Effector memory CD4-positive, alpha-beta T cell (primary cell): ENCODE measurements at regions not wholly inside any gene's neighbourhood (a gene's known extent, or its start where the extent isn't known, plus 50 kb on each side); places are given as distances from the start of the nearest gene placed in this dataset.

Experiments used
- DNase-seq, 3 donors: peaks; one replicate each; pipeline ENCODE4 v3.0.0-alpha.2; 2020
- H3K27ac ChIP-seq: 2 replicates; pipeline ENCODE4 v1.7.0; 2013; ENCODE audit warnings: mild to moderate bottlenecking, low read length, moderate library complexity; ENCODE audit not compliant: insufficient read depth, poor library complexity, severe bottlenecking
- H3K27me3 ChIP-seq: replicated peaks from 2 replicates; pipeline ENCODE4 v1.7.0; 2013; ENCODE audit warnings: mild to moderate bottlenecking, low read length; ENCODE audit not compliant: insufficient read depth, control insufficient read depth, poor library complexity, severe bottlenecking
- H3K36me3 ChIP-seq: 2 replicates; pipeline ENCODE4 v1.7.0; 2013; ENCODE audit warnings: mild to moderate bottlenecking, low read length, moderate library complexity; ENCODE audit not compliant: control insufficient read depth, insufficient read depth
- H3K4me1 ChIP-seq: 2 replicates; pipeline ENCODE4 v1.7.0; 2013; ENCODE audit warnings: low read length, mild to moderate bottlenecking; ENCODE audit not compliant: control insufficient read depth, insufficient read depth, poor library complexity, severe bottlenecking
- H3K4me3 ChIP-seq: 2 replicates; pipeline ENCODE4 v1.7.0; 2013; ENCODE audit warnings: low read length, low read depth, mild to moderate bottlenecking; ENCODE audit not compliant: insufficient read depth, poor library complexity, severe bottlenecking
- H3K9me3 ChIP-seq: 2 replicates; pipeline ENCODE4 v1.7.0; 2013; ENCODE audit warnings: mild to moderate bottlenecking, low read length, moderate library complexity; ENCODE audit not compliant: control insufficient read depth

DNA sequence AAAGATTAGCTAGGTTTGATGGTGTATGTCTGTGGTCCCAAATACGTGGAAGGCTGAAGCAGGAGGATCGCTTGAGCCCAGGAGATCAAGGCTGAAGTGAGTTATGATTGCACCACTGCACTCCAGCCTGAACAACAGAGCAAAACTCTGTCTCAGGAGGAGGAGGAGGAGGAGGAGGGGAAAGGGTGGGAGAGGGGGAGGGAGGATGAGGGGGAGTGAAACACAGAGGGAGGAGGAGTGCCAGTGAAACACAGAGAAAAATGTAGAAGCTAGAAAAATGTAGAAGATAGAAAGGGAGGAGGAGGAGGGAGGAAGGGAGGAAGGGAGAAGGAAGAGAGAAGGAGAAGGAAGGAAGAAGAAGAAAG is 387.5 kb downstream of the MTX2 start:
- H3K9me3 ChIP-seq, result no peaks in the 10 kb centered on the region
- H3K4me3 ChIP-seq, result no peak overlapping the region
- no peaks in the 10 kb centered on the region for H3K27me3 ChIP-seq
- H3K4me1 ChIP-seq, result no peaks in the 10 kb centered on the region
- no peak overlapping the region for H3K27ac ChIP-seq
- H3K36me3 ChIP-seq, result no peaks in the 10 kb centered on the region
- DNase-seq, result no peak

DNA sequence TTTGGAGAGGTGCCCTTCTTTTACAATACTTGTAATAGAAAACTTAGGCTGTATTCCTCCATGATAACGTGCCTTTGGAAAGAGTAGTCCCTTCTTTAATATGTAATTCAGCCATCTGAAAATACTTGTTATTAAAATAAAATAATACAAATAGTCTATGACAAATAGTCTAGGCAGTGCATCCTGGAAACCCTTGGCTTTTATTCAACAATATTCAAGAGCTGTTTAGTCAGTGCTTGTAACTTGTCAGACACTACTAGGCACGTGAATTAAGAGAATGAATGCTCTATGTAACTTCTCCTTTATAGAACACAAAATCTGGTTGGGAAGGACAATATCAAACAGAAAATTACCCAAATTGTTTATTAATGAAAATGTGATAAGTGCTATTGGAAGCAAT is 388.2 kb downstream of the MTX2 start:
- no peak for DNase-seq
- no peaks in the 10 kb centered on the region for H3K9me3 ChIP-seq
- H3K36me3 ChIP-seq, result no peaks in the 10 kb centered on the region
- H3K4me3 ChIP-seq, result no peak overlapping the region
- H3K27ac ChIP-seq, result no peak overlapping the region
- H3K27me3 ChIP-seq, result no peaks in the 10 kb centered on the region
- H3K4me1 ChIP-seq, result no peaks in the 10 kb centered on the region

- no peaks in the 10 kb centered on the region for H3K27me3 ChIP-seq
- H3K4me1 ChIP-seq, result no peaks in the 10 kb centered on the region
- no peak overlapping the region for H3K27ac ChIP-seq
- no peaks in the 10 kb centered on the region for H3K36me3 ChIP-seq
- no peak overlapping the region for H3K4me3 ChIP-seq
- no peak for DNase-seq
- no peaks in the 10 kb centered on the region for H3K9me3 ChIP-seq
These were observed 389.5 kb downstream of the MTX2 start for GRCh38 chr2:176658708-176659107.

DNA sequence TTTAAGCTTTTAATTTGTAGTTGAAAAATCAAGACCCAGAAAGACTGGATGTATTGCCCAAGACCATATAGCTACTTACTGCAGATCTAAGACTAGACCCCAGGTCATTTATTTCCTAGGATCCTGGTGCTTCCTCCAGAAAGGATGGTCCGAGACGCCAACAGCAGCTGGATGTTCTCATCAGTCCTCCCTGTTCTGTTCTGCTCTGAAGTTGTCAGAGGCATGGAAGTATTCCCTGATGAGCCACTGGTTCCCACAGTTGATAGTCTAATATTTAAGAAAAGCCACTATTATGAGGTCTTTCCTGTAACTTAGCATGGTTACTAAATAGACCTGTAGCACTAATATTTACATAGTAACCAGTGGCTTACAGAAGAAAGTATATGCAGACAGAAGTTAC is 393.5 kb downstream of the MTX2 start:
- no peak for DNase-seq
- Histone ChIP-seq H3K27me3 (peaks cover 3% of the 10 kb centered on the region), H3K4me1 (no peaks in the 10 kb centered on the region), H3K27ac (no peak overlapping the region), H3K9me3 (no peaks in the 10 kb centered on the region), H3K36me3 (no peaks in the 10 kb centered on the region), H3K4me3 (no peak overlapping the region)

- H3K27me3 ChIP-seq, result peaks cover 3% of the 10 kb centered on the region
- H3K36me3 ChIP-seq, result no peaks in the 10 kb centered on the region
- H3K4me1 ChIP-seq, result no peaks in the 10 kb centered on the region
- no peaks in the 10 kb centered on the region for H3K9me3 ChIP-seq
- H3K27ac ChIP-seq, result no peak overlapping the region
- no peak for DNase-seq
- no peak overlapping the region for H3K4me3 ChIP-seq
These were observed 395.2 kb downstream of the MTX2 start for GRCh38 chr2:176664478-176664877.

DNA sequence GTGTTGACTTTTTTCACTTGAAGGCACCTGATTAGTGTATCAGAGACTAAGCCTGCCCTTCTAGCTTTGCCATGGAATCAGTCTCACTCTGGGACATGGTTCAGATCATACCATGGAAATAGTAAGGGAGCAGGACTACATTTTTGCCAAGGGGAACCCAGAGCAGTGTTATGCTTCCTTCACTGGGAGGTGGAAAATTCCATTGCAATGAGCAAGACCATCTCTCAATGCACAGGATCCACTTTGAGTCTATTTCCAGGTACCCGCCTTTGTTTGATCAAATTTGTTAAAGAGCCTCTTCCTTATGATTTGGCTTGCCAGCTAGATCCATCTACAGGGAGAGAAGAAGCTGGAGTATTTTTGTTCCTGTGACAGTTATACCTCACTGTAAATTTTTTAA is 395.8 kb downstream of the MTX2 start:
- no peaks in the 10 kb centered on the region for H3K9me3 ChIP-seq
- no peaks in the 10 kb centered on the region for H3K4me1 ChIP-seq
- no peaks in the 10 kb centered on the region for H3K36me3 ChIP-seq
- peaks cover 3% of the 10 kb centered on the region for H3K27me3 ChIP-seq
- DNase-seq, result no peak
- H3K27ac ChIP-seq, result no peak overlapping the region
- H3K4me3 ChIP-seq, result no peak overlapping the region

GRCh38 chr2:176668912-176669311 is 399.7 kb downstream of the MTX2 start:
- no peaks in the 10 kb centered on the region for H3K36me3 ChIP-seq
- peaks cover 3% of the 10 kb centered on the region for H3K27me3 ChIP-seq
- DNase-seq, result no peak
- no peak overlapping the region for H3K27ac ChIP-seq
- no peaks in the 10 kb centered on the region for H3K9me3 ChIP-seq
- H3K4me3 ChIP-seq, result no peak overlapping the region
- no peaks in the 10 kb centered on the region for H3K4me1 ChIP-seq

DNA sequence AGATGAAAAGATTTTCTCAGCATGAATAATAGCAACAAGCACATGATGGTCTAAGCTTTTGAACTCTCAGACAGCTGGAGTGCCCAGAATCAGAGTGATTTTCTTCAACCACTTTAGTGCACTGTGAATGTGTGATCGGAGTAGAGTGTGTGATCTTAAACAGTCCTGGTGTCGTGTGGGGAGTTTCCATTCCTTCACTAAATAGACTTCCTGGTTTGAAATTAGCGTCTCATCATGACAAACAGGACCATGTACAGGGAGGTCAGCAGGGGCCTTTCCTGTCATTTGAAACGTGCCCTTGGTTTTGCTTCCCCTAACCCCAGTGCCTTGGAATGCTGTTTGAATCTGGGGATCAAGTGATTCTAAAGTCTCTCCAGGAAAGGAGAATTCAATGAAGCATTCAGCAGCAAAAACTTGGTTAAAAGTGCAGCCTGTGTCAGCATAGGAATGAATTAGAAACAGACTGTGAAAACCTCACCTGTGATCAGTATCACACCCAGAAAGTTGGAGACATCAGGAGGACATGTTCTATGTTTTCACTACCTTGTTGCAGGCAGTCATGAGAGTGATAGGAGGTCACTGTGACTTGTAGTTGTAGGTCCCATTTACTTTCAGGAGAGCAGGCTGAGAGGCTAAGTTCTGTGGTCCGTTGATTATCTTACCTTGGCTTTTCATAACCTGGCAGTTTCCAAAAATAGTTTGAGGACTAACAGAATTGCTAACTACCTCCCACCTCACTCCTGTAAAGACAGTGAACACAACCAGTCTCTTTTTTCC is 400.3 kb downstream of the MTX2 start:
- DNase-seq, result no peak
- no peak overlapping the region for H3K27ac ChIP-seq
- no peaks in the 10 kb centered on the region for H3K9me3 ChIP-seq
- H3K27me3 ChIP-seq, result peaks cover 3% of the 10 kb centered on the region
- H3K4me1 ChIP-seq, result no peaks in the 10 kb centered on the region
- H3K36me3 ChIP-seq, result no peaks in the 10 kb centered on the region
- H3K4me3 ChIP-seq, result no peak overlapping the region

GRCh38 chr2:176675271-176675949 is 406.2 kb downstream of the MTX2 start:
- no peak overlapping the region for H3K27ac ChIP-seq
- no peaks in the 10 kb centered on the region for H3K36me3 ChIP-seq
- no peaks in the 10 kb centered on the region for H3K27me3 ChIP-seq
- no peak overlapping the region for H3K4me3 ChIP-seq
- H3K9me3 ChIP-seq, result no peaks in the 10 kb centered on the region
- no peaks in the 10 kb centered on the region for H3K4me1 ChIP-seq
- no peak for DNase-seq

- Histone ChIP-seq H3K9me3 (no peaks in the 10 kb centered on the region), H3K4me1 (no peaks in the 10 kb centered on the region), H3K4me3 (no peak overlapping the region), H3K36me3 (no peaks in the 10 kb centered on the region), H3K27me3 (no peaks in the 10 kb centered on the region), H3K27ac (no peak overlapping the region)
- DNase-seq, result no peak
These were observed 408.6 kb downstream of the MTX2 start for GRCh38 chr2:176677746-176678265.
